GM23338 (cell line): ENCODE measurements at regions not wholly inside any gene's neighbourhood (a gene's known extent, or its start where the extent isn't known, plus 50 kb on each side); places are given as distances from the start of the nearest gene placed in this dataset.
A peak's percentile ranks its signal among the peaks of the same experiment; 100 is the strongest.

Experiments used
- ATAC-seq: fragments of 200-7000 bp; cut with Tn5 transposase; 3 replicates; pipeline ENCODE4 v1.9.1; 2020
- DNase-seq: peaks from one replicate; pipeline ENCODE4 v3.0.0-alpha.2; 2015; ENCODE audit warnings: low spot score
- H2AFZ ChIP-seq: fragments of 200-600 bp; sonication (generic); 2 replicates; pipeline ENCODE4 v1.8.0; 2016; ENCODE audit warnings: antibody characterized with exemption, mild to moderate bottlenecking, moderate library complexity
- H3F3A ChIP-seq: fragments of 200-600 bp; sonication (generic); replicated peaks from 2 replicates; pipeline ENCODE4 v1.8.0; 2017; ENCODE audit warnings: antibody characterized with exemption, mixed run types, low read depth
- H3K27ac ChIP-seq: fragments of 200-600 bp; sonication (generic); 2 replicates; pipeline ENCODE4 v1.6.1; 2016; ENCODE audit warnings: low read depth
- H3K27me3 ChIP-seq: fragments of 200-600 bp; sonication (generic); 2 replicates; pipeline ENCODE4 v1.8.0; 2016; ENCODE audit warnings: mild to moderate bottlenecking, mixed run types, moderate library complexity; ENCODE audit not compliant: insufficient read depth
- H3K36me3 ChIP-seq: fragments of 200-600 bp; sonication (generic); 2 replicates; pipeline ENCODE4 v1.8.0; 2016; ENCODE audit warnings: mild to moderate bottlenecking; ENCODE audit not compliant: insufficient read depth
- H3K4me1 ChIP-seq: fragments of 200-600 bp; sonication (generic); 2 replicates; pipeline ENCODE4 v1.8.0; 2016; ENCODE audit warnings: mild to moderate bottlenecking, moderate library complexity; ENCODE audit not compliant: insufficient read depth
- H3K4me2 ChIP-seq: fragments of 200-600 bp; sonication (generic); 2 replicates; pipeline ENCODE4 v1.7.1; 2017; ENCODE audit warnings: mixed run types
- H3K4me3 ChIP-seq: fragments of 200-600 bp; sonication (generic); 2 replicates; pipeline ENCODE4 v1.6.1; 2016; ENCODE audit warnings: mixed run types
- H3K79me2 ChIP-seq: fragments of 200-600 bp; sonication (generic); replicated peaks from 2 replicates; pipeline ENCODE4 v1.8.0; 2017; ENCODE audit warnings: mild to moderate bottlenecking; ENCODE audit not compliant: insufficient read depth
- H3K9me2 ChIP-seq: fragments of 200-600 bp; sonication (generic); 2 replicates; pipeline ENCODE4 v1.8.0; 2017; ENCODE audit not compliant: insufficient read depth
- H4K20me1 ChIP-seq: fragments of 200-600 bp; sonication (generic); replicated peaks from 2 replicates; pipeline ENCODE4 v1.8.0; 2017; ENCODE audit warnings: mild to moderate bottlenecking; ENCODE audit not compliant: insufficient read depth
- H3K27ac Mint-ChIP-seq: 2 replicates; pipeline ENCODE4 v1.8.0; 2020; ENCODE audit warnings: inconsistent platforms, mild to moderate bottlenecking, moderate library complexity, mixed read lengths
- H3K27me3 Mint-ChIP-seq: 3 replicates; pipeline ENCODE4 v1.8.0; 2022; ENCODE audit warnings: low read depth, mild to moderate bottlenecking, moderate library complexity, mixed read lengths, inconsistent platforms; ENCODE audit not compliant: insufficient read depth, poor library complexity
- H3K36me3 Mint-ChIP-seq: 3 replicates; pipeline ENCODE4 v1.8.0; 2021; ENCODE audit warnings: low read depth, mild to moderate bottlenecking, inconsistent platforms, moderate library complexity, mixed read lengths
- H3K4me1 Mint-ChIP-seq: 3 replicates; pipeline ENCODE4 v1.8.0; 2020; ENCODE audit warnings: mild to moderate bottlenecking, inconsistent platforms, mixed read lengths
- H3K4me3 Mint-ChIP-seq: 3 replicates; pipeline ENCODE4 v1.8.0; 2021; ENCODE audit warnings: moderate library complexity, mild to moderate bottlenecking, inconsistent platforms, mixed read lengths
- H3K9me3 Mint-ChIP-seq: 3 replicates; pipeline ENCODE4 v1.8.0; 2020; ENCODE audit warnings: moderate library complexity, mild to moderate bottlenecking, inconsistent platforms, mixed read lengths
- CREB1 ChIP-seq: fragments of 250-450 bp; sonication (Bioruptor Pico); IDR thresholded peaks from 2 replicates; pipeline ENCODE4 v1.5.0; 2020; ENCODE audit warnings: low read depth, mild to moderate bottlenecking, moderate library complexity
- CTCF ChIP-seq, 2 experiments: fragments of 200-600 bp in 1 of 2; sonication (generic) in 1 of 2; conservative IDR thresholded peaks; 2 replicates each; pipeline versions ENCODE4 v1.5.1 to v1.6.1; 2016 to 2017; ENCODE audit warnings: antibody characterized with exemption in 2 of 2, low read depth in 2 of 2, mild to moderate bottlenecking in 2 of 2, moderate library complexity in 1 of 2
- ETS1 ChIP-seq: IDR thresholded peaks from 2 replicates; pipeline ENCODE4 v1.6.1; 2016; ENCODE audit warnings: antibody characterized with exemption
- EZH2phosphoT487 ChIP-seq: fragments of 200-600 bp; sonication (generic); IDR thresholded peaks from one replicate; pipeline ENCODE4 v1.8.1; 2018; ENCODE audit warnings: antibody characterized with exemption; ENCODE audit not compliant: unreplicated experiment
- NANOG ChIP-seq: IDR thresholded peaks from 2 replicates; pipeline ENCODE4 v1.6.1; 2016; ENCODE audit warnings: antibody characterized with exemption, borderline replicate concordance
- POLR2AphosphoS5 ChIP-seq: IDR thresholded peaks from 2 replicates; pipeline ENCODE4 v1.6.1; 2016; ENCODE audit warnings: antibody characterized with exemption, low read depth
- REST ChIP-seq: IDR thresholded peaks from one replicate; pipeline ENCODE4 v1.6.1; 2018; ENCODE audit warnings: antibody characterized with exemption; ENCODE audit not compliant: unreplicated experiment
- STAT1 ChIP-seq: IDR thresholded peaks from one replicate; pipeline ENCODE4 v1.6.1; 2016; ENCODE audit warnings: antibody characterized with exemption; ENCODE audit not compliant: unreplicated experiment
- ZNF114 ChIP-seq: fragments of 250-450 bp; sonication (Bioruptor Pico); IDR thresholded peaks from 2 replicates; pipeline ENCODE4 v1.5.0; 2020; ENCODE audit warnings: mild to moderate bottlenecking, moderate library complexity
- ZNF331 ChIP-seq: fragments of 250-450 bp; sonication (Bioruptor Pico); IDR thresholded peaks from 2 replicates; pipeline ENCODE4 v1.5.0; 2020; ENCODE audit warnings: low read depth, mild to moderate bottlenecking, moderate library complexity

- TF ChIP-seq POLR2AphosphoS5 = no peak
- no peak for TF ChIP-seq CREB1 (CRISPR knock-in tag)
- TF ChIP-seq CTCF (conservative IDR thresholded peaks at IDR 0.05; ENCODE audit: low read depth in 2 of 2) = no peak
These were observed 695.9 kb downstream of the OTOL1 start (continued) for GRCh38 chr3:162192340-162193029.

GRCh38 chr3:162193148-162194095 is 696.8 kb downstream of the OTOL1 start:
- H3K27me3 Mint-ChIP-seq = peaks cover 3% of the 10 kb centered on the region
- Histone ChIP-seq H3K4me3 (no peak overlapping the region), H3K36me3 (no peaks in the 10 kb centered on the region), H3F3A (no peaks in the 10 kb centered on the region), H3K4me2 (no peak overlapping the region), H3K27ac (no peak overlapping the region), H4K20me1 (no peaks in the 10 kb centered on the region), H3K4me1 (peaks cover 12% of the 10 kb centered on the region), H3K79me2 (no peaks in the 10 kb centered on the region), H3K9me2 (peaks cover 5% of the 10 kb centered on the region; the same call in 1 of the 2 replicates), H2AFZ (no peak overlapping the region), H3K27me3 (no peaks in the 10 kb centered on the region)
- peak; percentile 26 for DNase-seq
- H3K4me3 Mint-ChIP-seq = no peak overlapping the region
- TF ChIP-seq NANOG (no peak), CREB1 (CRISPR knock-in tag) (no peak), ZNF331 (CRISPR knock-in tag) (no peak), CTCF (conservative IDR thresholded peaks at IDR 0.05; ENCODE audit: low read depth in 2 of 2) (no peak), POLR2AphosphoS5 (no peak)
- peaks cover 11% of the 10 kb centered on the region; the same call in 2 of the 3 replicates for H3K4me1 Mint-ChIP-seq
- peaks cover 27% of the 10 kb centered on the region for H3K36me3 Mint-ChIP-seq
- ATAC-seq = peak; percentile 60; the same call in 2 of the 3 replicates
- H3K27ac Mint-ChIP-seq = no peak overlapping the region
- H3K9me3 Mint-ChIP-seq = peaks cover 30% of the 10 kb centered on the region

GRCh38 chr3:162195147-162195546 is 698.5 kb downstream of the OTOL1 start:
- Mint-ChIP-seq H3K27me3 (peaks cover 3% of the 10 kb centered on the region), H3K4me1 (peaks cover 11% of the 10 kb centered on the region; the same call in 2 of the 3 replicates)
- ATAC-seq = no peak
- no peak for TF ChIP-seq STAT1
- TF ChIP-seq ZNF331 (CRISPR knock-in tag) = no peak
- TF ChIP-seq ZNF114 (CRISPR knock-in tag) = no peak
- no peak for TF ChIP-seq ETS1
- no peak for TF ChIP-seq REST
- TF ChIP-seq EZH2phosphoT487 = no peak

More at GRCh38 chr3:162195147-162195546, 698.5 kb downstream of the OTOL1 start:
- peaks cover 17% of the 10 kb centered on the region for H3K36me3 Mint-ChIP-seq
- Histone ChIP-seq H3K79me2 (no peaks in the 10 kb centered on the region), H2AFZ (0 out of 2 replicates have a peak overlapping the region, but pooled peaks have one; percentile 52), H3K4me1 (peaks cover 12% of the 10 kb centered on the region), H3K27me3 (no peaks in the 10 kb centered on the region), H3K9me2 (peaks cover 5% of the 10 kb centered on the region; the same call in 1 of the 2 replicates), H3K36me3 (no peaks in the 10 kb centered on the region), H3F3A (no peaks in the 10 kb centered on the region), H4K20me1 (no peaks in the 10 kb centered on the region), H3K4me2 (no peak overlapping the region), H3K27ac (no peak overlapping the region), H3K4me3 (no peak overlapping the region)
- H3K27ac Mint-ChIP-seq = no peak overlapping the region
- no peak for DNase-seq
- H3K4me3 Mint-ChIP-seq = no peak overlapping the region
- peaks cover 19% of the 10 kb centered on the region for H3K9me3 Mint-ChIP-seq
